Anterior cingulate cortex (tissue), 58 donors: ENCODE measurements at regions not wholly inside any gene's neighbourhood (a gene's known extent, or its start where the extent isn't known, plus 50 kb on each side); places are given as distances from the start of the nearest gene placed in this dataset.

Experiments
- DNase-seq, 58 donors: peaks; one replicate each; lab custom pipeline; 2025; lab: John Stamatoyannopoulos, UW

- no peak for DNase-seq
These were observed 82.1 kb upstream of the ZBTB40 start for GRCh38 chr1:22369294-22370189.

- DNase-seq, result no peak
These were observed 81.5 kb upstream of the ZBTB40 start for GRCh38 chr1:22370190-22370498.

- DNase-seq, result no peak
These were observed 80.2 kb upstream of the ZBTB40 start for GRCh38 chr1:22371408-22371807.

GRCh38 chr1:22373252-22373651, 78.4 kb upstream of the ZBTB40 start:
- DNase-seq, result no peak

- DNase-seq, result no peak
These were observed 77.7 kb upstream of the ZBTB40 start for GRCh38 chr1:22374001-22374400.

DNA sequence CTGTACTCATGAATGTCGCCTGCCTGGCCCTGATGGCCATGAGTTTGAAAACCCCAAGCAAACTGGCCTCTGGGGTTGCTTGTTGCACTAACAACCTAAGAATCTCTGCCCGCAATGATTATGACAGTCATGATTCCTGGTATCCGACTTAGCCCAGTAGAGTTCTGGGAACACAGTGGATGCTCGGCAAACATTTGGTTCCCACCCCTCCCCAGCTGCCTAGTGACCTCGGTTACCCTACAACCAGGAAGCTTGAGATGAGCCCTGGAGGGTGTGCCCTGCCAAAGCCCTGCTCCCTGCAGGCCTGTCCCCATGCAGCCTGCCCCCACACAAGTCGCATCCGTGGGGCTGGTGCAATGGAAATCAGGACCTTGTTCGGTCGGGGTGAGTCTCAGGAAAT, 76.0 kb upstream of the ZBTB40 start:
- DNase-seq, result no peak

DNA sequence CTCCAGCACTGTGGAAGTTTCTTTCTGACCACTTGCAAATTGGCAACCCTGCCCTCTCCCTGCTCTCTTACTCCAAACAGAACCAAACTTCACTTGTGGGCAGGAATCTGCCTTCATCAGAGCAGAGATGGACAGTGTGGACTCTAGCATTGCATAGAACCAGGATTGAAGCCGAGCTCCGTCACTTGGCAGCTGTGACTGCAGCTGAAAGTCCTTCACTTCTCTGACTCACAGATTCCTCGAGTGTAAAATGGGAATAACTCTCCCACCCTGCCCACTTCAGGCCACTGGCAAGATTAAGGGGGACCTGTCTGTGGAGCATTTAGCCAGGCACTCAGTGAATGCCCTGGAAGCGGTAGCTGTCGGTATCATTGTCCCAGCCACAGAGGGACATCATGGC, 75.7 kb upstream of the ZBTB40 start:
- DNase-seq, result no peak

DNA sequence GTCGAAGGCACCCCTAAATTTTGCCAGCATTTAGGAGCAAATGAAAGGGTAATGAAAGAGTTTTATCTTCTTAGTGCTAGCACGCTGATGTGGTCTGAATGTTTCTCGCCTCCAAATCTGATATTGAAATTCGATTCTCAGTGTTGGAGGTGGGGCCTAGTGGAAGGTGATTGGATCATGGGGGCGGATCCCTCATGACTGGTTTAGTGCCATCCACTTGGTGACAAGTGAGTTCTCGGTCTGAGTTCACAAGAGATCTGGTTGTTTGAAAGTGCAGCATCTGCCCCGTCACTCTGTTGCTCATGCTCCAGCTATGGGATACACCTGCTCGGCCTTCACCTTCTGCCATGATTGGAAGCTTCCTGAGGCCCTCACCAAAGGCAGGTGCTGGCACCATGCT, 75.1 kb upstream of the ZBTB40 start:
- no peak for DNase-seq

DNA sequence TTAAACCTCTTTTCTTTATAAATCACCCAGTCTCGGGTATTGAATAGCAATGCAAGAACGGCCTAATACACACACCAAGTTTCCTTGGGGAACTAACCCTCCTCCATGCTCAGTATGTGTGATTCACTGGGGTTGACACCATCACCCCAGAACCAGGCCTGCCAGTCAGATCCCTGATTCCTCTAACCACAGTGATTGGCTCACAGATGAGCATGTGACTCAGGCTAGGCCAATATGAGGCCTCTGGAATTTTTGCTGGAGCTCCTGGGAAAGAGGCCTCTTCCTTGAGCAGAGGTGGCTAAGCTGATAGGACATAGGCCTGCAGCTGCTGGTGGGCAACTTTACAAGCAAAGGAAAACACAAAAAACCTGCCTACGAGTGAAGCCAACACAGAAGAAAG, 74.7 kb upstream of the ZBTB40 start:
- no peak for DNase-seq

- DNase-seq, result no peak
These were observed 72.1 kb upstream of the ZBTB40 start for GRCh38 chr1:22379566-22379965.

- no peak for DNase-seq
These were observed 71.4 kb upstream of the ZBTB40 start for GRCh38 chr1:22380024-22380785.

DNA sequence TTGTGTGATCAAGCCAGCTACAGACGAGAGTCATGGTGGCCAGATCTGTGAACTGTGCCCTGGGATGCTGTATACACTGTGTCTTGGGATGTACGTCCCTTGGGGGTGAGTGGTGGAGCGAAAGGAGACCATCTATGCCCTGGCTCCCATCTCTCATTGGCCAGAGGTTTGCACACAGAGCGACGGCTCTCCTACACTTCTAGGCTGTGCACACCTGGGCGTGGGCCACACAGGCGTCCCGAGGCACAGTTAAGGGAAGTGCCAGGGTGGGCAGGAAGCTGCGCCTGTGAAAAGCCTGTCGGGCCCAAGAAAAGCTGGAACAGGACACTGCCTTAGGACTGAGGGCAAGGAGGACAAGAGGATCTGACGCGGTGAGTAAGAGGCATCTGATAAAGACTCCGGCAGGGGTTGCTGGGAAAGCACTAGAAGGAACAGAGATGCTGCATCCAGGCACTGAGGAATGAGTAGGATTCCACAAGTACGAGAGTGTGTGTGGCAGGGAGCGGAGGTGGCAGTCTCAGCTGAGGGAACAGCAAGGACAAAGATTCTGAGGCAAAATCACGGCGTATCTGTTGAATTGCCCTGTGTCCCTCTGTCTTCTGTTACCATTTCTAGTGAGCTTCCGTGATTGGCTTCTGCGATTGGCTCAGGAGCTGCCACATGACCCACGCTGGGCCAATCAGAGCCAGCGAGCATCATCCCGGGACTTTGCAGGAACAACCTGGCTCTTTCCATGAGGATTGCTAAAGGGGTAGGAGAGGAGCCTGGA, 67.9 kb upstream of the ZBTB40 start:
- peak in 2 of 58 donors; percentile 2 to 12 for DNase-seq

DNA sequence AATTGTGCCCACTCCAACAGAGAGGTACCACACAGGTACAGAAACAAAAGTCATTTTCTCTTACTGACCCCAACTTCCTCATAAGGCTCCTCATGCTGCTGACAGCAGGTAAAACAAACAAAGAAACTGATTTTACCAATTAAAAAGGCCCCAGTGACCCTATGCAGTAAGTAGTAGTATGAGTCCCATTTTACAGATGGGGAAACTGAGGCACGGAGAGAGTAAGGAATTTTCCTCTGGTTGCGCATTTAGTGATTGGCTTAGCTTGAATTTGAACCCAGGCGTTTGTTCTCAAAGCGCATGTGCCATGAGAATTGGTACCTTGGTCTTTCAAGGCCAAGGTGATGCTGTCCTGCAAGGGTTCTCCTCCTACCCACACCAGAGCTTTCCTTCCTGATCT, 66.1 kb upstream of the ZBTB40 start:
- DNase-seq, result no peak

DNA sequence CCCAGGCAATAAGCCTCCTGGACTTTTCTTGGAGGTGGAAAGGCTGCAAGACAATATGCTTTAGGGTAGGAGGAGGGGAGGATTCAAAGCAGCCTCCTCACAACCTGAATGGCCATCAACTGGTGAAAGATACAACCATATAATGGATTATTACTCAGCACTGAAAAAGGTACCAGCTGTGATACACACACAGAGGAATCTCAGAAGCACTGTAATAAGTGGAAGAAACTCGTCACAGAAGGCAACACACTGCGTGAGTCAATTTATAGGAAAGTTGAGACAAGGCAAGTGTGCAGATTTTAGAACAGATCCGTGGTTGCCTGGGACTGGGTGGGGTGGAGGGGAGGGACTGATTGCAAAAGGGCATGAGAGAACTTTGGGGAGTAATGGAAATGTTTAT, 64.9 kb upstream of the ZBTB40 start:
- DNase-seq, result no peak

GRCh38 chr1:22387919-22388580, 63.6 kb upstream of the ZBTB40 start:
- no peak for DNase-seq

DNA sequence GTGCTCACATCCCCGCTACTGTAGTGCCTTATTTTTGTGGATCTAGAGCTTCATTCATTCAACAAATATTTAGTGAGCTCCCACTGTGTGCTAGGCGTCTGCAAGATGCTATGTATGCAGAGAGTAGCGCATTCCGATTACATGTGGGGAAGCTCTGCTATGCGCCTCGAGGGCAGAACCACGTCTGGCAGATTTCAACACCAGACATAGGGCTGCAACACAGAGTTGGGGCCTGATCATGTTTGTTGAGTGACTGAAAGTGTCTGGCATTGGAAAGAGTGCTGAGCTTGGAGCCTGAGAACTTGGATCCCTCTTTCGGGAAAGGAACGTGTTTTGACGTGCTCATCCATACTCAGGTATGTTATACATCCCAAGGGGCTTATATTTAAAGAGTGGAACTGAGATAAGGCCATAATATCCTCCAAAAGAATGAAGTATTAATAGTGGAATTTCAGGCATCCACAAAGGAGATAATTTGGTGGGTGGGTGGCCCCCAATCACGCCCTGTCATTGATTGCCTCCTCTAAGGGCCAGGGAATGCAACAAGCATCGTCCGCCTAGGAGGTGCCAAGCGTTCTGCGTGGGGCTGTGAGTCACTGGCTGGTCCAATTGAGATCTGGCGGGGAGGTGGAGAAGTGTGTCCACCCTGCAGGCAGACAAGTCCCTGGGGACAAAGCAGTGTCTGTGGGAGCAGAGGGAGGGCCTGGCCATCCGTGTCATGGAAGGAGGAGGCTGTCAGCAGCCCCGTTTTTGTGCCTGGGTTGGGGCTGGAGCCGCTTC, 62.8 kb upstream of the ZBTB40 start:
- no peak for DNase-seq

GRCh38 chr1:22393587-22393986, 58.1 kb upstream of the ZBTB40 start:
- no peak for DNase-seq

DNA sequence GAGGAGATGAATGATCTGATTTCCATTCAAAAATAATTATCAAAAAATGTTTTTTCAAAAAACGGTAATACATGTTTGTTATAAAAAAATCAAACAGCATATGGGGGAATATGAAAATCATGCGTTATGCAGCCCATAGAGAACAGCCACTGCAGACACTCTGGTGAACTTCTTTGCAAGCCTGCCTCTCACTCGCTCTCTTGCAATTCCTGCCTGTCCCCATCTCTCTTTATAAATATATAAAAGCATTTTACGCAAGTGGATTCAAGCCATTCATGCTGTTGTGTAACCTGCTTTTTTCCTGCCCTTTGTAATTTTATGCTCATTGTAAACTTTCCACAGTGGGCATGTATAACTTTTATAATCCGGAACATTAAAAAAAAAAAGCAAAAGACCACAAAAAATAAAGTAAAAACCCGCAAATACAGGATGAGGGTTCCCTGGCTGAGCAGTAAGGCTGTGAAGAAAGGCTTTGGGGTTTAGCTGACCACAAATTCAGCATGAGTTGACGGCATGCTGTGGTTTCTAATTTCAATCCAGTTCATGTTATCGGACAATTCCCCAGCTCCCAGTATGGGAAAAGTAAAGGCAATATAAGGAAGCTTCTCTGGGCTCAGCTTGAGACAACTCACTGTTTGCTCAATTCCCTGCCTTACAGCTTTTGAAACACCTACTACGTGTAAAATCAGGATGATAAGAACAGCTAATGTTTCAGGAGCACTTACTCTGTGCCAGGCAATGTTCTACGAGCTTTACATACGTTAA, 52.8 kb upstream of the ZBTB40 start:
- no peak for DNase-seq

- DNase-seq, result no peak
These were observed 52.1 kb upstream of the ZBTB40 start for GRCh38 chr1:22399421-22400091.
